ENCODE measurements at regions not wholly inside any gene's neighbourhood (a gene's known extent, or its start where the extent isn't known, plus 50 kb on each side); places are given as distances from the start of the nearest gene placed in this dataset.

DNA sequence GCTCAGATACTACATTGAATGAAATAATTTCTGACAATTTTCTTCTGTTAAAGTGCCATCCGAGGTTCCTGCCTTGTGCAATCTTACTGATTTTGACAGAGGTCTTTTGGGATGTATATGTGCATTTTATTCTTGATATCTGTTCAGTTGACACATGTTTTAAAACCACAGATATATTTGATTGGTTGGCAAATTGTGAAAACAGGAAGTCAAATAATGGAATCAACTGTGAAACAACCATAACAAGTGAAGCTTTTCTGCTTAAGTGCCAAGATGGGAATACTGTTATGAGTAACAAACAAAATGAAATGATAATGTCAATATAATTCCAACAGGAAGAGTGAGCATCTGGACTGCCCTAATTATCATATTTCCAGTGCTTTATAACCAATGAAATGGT lies 84.9 kb upstream of the TET2 start:
- TF ChIP-seq, protein P1, sequence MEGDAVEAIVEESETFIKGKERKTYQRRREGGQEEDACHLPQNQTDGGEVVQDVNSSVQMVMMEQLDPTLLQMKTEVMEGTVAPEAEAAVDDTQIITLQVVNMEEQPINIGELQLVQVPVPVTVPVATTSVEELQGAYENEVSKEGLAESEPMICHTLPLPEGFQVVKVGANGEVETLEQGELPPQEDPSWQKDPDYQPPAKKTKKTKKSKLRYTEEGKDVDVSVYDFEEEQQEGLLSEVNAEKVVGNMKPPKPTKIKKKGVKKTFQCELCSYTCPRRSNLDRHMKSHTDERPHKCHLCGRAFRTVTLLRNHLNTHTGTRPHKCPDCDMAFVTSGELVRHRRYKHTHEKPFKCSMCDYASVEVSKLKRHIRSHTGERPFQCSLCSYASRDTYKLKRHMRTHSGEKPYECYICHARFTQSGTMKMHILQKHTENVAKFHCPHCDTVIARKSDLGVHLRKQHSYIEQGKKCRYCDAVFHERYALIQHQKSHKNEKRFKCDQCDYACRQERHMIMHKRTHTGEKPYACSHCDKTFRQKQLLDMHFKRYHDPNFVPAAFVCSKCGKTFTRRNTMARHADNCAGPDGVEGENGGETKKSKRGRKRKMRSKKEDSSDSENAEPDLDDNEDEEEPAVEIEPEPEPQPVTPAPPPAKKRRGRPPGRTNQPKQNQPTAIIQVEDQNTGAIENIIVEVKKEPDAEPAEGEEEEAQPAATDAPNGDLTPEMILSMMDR (IDR thresholded peaks at IDR 0.05; ENCODE audit: insufficient read depth, low read length, poor library complexity, severe bottlenecking), result no peak
- no peak for TF ChIP-seq EZH2phosphoT487 (conservative IDR thresholded peaks at IDR 0.05; ENCODE audit: low read length)

All from SU-DHL-6 (cell line).